Effector CD4-positive, alpha-beta T cell (primary cell): ENCODE measurements at regions not wholly inside any gene's neighbourhood (a gene's known extent, or its start where the extent isn't known, plus 50 kb on each side); places are given as distances from the start of the nearest gene placed in this dataset.
"Not testable (repeated sequence)": the region's sequence is repeated elsewhere in the genome, so short reads cannot be mapped to it uniquely, and the experiment has no call there.

Experiments
- DNase-seq: peaks from one replicate; pipeline ENCODE4 v3.0.0-alpha.2; 2020

GRCh38 chr6:130494729-130495128 lies 128.9 kb downstream of the TMEM200A start:
- no peak for DNase-seq

GRCh38 chr6:130500693-130501092 lies 134.9 kb downstream of the TMEM200A start:
- DNase-seq: no peak

- no peak for DNase-seq
Observed at GRCh38 chr6:130503146-130503545, 137.3 kb downstream of the TMEM200A start.

- no peak for DNase-seq
Observed at GRCh38 chr6:130505808-130506598, 140.2 kb downstream of the TMEM200A start.

GRCh38 chr6:130507005-130507665 lies 141.3 kb downstream of the TMEM200A start:
- not testable (repeated sequence) for DNase-seq

- no peak for DNase-seq
Observed at GRCh38 chr6:130507666-130508028, 141.8 kb downstream of the TMEM200A start.

- DNase-seq: peak; percentile 8
Observed at GRCh38 chr6:130513770-130514169, 148.0 kb downstream of the TMEM200A start.

GRCh38 chr6:130514712-130515111 lies 148.9 kb downstream of the TMEM200A start:
- no peak for DNase-seq

GRCh38 chr6:130515306-130515705 lies 149.5 kb downstream of the TMEM200A start:
- no peak for DNase-seq

- DNase-seq: no peak
Observed at GRCh38 chr6:130516604-130517003, 150.8 kb downstream of the TMEM200A start.

- DNase-seq: no peak
Observed at GRCh38 chr6:130517444-130517931, 151.7 kb downstream of the TMEM200A start.

GRCh38 chr6:130518588-130518987 lies 152.8 kb downstream of the TMEM200A start:
- DNase-seq: no peak

- DNase-seq: no peak
Observed at GRCh38 chr6:130520221-130520620, 154.4 kb downstream of the TMEM200A start.

- DNase-seq: no peak
Observed at GRCh38 chr6:130520801-130521200, 155.0 kb downstream of the TMEM200A start.

GRCh38 chr6:130524552-130524951 lies 158.7 kb downstream of the TMEM200A start:
- DNase-seq: no peak

GRCh38 chr6:130525408-130525807 lies 159.6 kb downstream of the TMEM200A start:
- no peak for DNase-seq

- DNase-seq: no peak
Observed at GRCh38 chr6:130526466-130526865, 160.6 kb downstream of the TMEM200A start.

- DNase-seq: no peak
Observed at GRCh38 chr6:130527173-130527572, 161.4 kb downstream of the TMEM200A start.

- DNase-seq: no peak
Observed at GRCh38 chr6:130529569-130530149, 163.8 kb downstream of the TMEM200A start.

GRCh38 chr6:130534627-130535026 lies 168.8 kb downstream of the TMEM200A start:
- no peak for DNase-seq

GRCh38 chr6:130535242-130535641 lies 169.4 kb downstream of the TMEM200A start:
- no peak for DNase-seq

GRCh38 chr6:130537447-130537846 lies 171.6 kb downstream of the TMEM200A start:
- no peak for DNase-seq

- DNase-seq: no peak
Observed at GRCh38 chr6:130547723-130548122, 181.9 kb downstream of the TMEM200A start.
